Activated CD8-positive, alpha-beta memory T cell treated with anti-CD3 and anti-CD28 coated beads, Interleukin-2, amount 50 U/mL, for 1 hour (primary cell): ENCODE measurements at regions not wholly inside any gene's neighbourhood (a gene's known extent, or its start where the extent isn't known, plus 50 kb on each side); places are given as distances from the start of the nearest gene placed in this dataset.
A peak's percentile ranks its signal among the peaks of the same experiment; 100 is the strongest.

Experiments used
- DNase-seq: peaks from one replicate; pipeline ENCODE4 v3.0.0-alpha.2; 2020; ENCODE audit errors: extremely low read depth

- DNase-seq = no peak
Observed at GRCh38 chr14:98186140-98186539, 1085.9 kb downstream of the BCL11B start.

GRCh38 chr14:98187281-98187680 lies 1084.7 kb downstream of the BCL11B start:
- DNase-seq = no peak

- no peak for DNase-seq
Observed at GRCh38 chr14:98189062-98189461, 1082.9 kb downstream of the BCL11B start.

GRCh38 chr14:98189511-98189910 lies 1082.5 kb downstream of the BCL11B start:
- no peak for DNase-seq

- DNase-seq = no peak
Observed at GRCh38 chr14:98189944-98190343, 1082.1 kb downstream of the BCL11B start.

- DNase-seq = no peak
Observed at GRCh38 chr14:98192946-98193345, 1079.1 kb downstream of the BCL11B start.

- DNase-seq = no peak
Observed at GRCh38 chr14:98194821-98195220, 1077.2 kb downstream of the BCL11B start.

GRCh38 chr14:98195256-98195655 lies 1076.7 kb downstream of the BCL11B start:
- DNase-seq = no peak

GRCh38 chr14:98197933-98198332 lies 1074.1 kb downstream of the BCL11B start:
- no peak for DNase-seq

- DNase-seq = no peak
Observed at GRCh38 chr14:98198385-98198784, 1073.6 kb downstream of the BCL11B start.

- no peak for DNase-seq
Observed at GRCh38 chr14:98200601-98201000, 1071.4 kb downstream of the BCL11B start.

GRCh38 chr14:98203421-98203820 lies 1068.6 kb downstream of the BCL11B start:
- no peak for DNase-seq

- no peak for DNase-seq
Observed at GRCh38 chr14:98204139-98204538, 1067.9 kb downstream of the BCL11B start.

GRCh38 chr14:98207415-98207814 lies 1064.6 kb downstream of the BCL11B start:
- DNase-seq = no peak

GRCh38 chr14:98208211-98208611 lies 1063.8 kb downstream of the BCL11B start:
- no peak for DNase-seq

- DNase-seq = no peak
Observed at GRCh38 chr14:98208943-98209342, 1063.1 kb downstream of the BCL11B start.

- DNase-seq = no peak
Observed at GRCh38 chr14:98210045-98210672, 1061.8 kb downstream of the BCL11B start.

- DNase-seq = no peak
Observed at GRCh38 chr14:98217530-98217929, 1054.5 kb downstream of the BCL11B start.

- no peak for DNase-seq
Observed at GRCh38 chr14:98218218-98218617, 1053.8 kb downstream of the BCL11B start.

GRCh38 chr14:98219638-98220037 lies 1052.4 kb downstream of the BCL11B start:
- no peak for DNase-seq

- DNase-seq = no peak
Observed at GRCh38 chr14:98223106-98223505, 1048.9 kb downstream of the BCL11B start.

GRCh38 chr14:98223710-98224109 lies 1048.3 kb downstream of the BCL11B start:
- peak; percentile 25 for DNase-seq

GRCh38 chr14:98226411-98226810 lies 1045.6 kb downstream of the BCL11B start:
- DNase-seq = no peak

GRCh38 chr14:98227000-98227726 lies 1044.8 kb downstream of the BCL11B start:
- no peak for DNase-seq
